PC-3 (cell line): ENCODE measurements at regions not wholly inside any gene's neighbourhood (a gene's known extent, or its start where the extent isn't known, plus 50 kb on each side); places are given as distances from the start of the nearest gene placed in this dataset.

ENCODE experiments used
- EZH2 ChIP-seq: fragments of 300-600 bp; sonication (generic); IDR thresholded peaks from one replicate; pipeline ENCODE4 v1.6.1; 2017; ENCODE audit warnings: antibody characterized with exemption, mild to moderate bottlenecking, low read length; ENCODE audit not compliant: unreplicated experiment
- TF ChIP-seq, protein P1 (sequence below): fragments of 300-600 bp; sonication (generic); conservative IDR thresholded peaks from 2 replicates; pipeline ENCODE4 v1.5.1; 2017; ENCODE audit warnings: antibody characterized with exemption, low read depth, mild to moderate bottlenecking, low read length

DNA sequence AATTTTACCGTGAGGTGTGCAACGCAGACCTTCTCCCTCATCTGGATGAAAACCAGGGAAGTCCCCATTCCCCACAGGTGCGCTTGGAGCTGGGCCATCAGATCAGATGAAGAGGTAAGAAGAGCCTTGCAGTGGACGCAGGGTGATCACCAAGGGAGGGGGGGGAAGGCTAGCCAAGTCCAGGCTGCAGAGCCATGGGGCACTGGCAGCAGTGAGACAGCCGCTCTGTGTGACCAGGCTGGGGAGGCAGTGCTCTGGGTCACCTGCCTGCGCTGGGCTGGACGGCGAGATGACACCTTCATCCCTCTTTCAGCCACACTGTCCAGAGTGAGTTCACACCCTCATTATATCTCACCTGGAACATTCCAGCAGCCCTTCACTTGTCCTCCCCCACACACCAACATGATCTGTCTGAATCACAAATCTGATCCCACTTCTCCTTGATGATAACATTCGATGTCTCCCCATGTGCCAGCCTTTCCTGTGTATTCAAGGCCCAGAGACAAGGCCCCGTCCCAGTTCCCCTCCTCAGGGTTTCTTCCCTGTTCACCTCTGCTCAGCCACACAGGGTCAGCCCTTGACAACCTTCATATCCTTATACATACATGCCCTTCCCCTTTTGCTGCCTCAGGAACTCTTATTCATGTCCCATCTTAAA is 65.9 kb upstream of the VASH1 start:
- TF ChIP-seq, protein P1, sequence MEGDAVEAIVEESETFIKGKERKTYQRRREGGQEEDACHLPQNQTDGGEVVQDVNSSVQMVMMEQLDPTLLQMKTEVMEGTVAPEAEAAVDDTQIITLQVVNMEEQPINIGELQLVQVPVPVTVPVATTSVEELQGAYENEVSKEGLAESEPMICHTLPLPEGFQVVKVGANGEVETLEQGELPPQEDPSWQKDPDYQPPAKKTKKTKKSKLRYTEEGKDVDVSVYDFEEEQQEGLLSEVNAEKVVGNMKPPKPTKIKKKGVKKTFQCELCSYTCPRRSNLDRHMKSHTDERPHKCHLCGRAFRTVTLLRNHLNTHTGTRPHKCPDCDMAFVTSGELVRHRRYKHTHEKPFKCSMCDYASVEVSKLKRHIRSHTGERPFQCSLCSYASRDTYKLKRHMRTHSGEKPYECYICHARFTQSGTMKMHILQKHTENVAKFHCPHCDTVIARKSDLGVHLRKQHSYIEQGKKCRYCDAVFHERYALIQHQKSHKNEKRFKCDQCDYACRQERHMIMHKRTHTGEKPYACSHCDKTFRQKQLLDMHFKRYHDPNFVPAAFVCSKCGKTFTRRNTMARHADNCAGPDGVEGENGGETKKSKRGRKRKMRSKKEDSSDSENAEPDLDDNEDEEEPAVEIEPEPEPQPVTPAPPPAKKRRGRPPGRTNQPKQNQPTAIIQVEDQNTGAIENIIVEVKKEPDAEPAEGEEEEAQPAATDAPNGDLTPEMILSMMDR, result no peak
- no peak for TF ChIP-seq EZH2
